OCI-LY1 (cell line): ENCODE measurements at regions not wholly inside any gene's neighbourhood (a gene's known extent, or its start where the extent isn't known, plus 50 kb on each side); places are given as distances from the start of the nearest gene placed in this dataset.

ENCODE experiments used
- CTCF ChIP-seq: fragments of 200-600 bp; sonication (generic), shearing (Covaris generic); IDR thresholded peaks from 2 replicates; pipeline ENCODE4 v1.5.1; 2017; ENCODE audit warnings: mild to moderate bottlenecking, antibody characterized with exemption, low read length, moderate library complexity, mixed read lengths
- EZH2 ChIP-seq: fragments of 200-600 bp; sonication (generic), shearing (Covaris generic); IDR thresholded peaks from 2 replicates; pipeline ENCODE4 v1.8.0; 2017; ENCODE audit warnings: borderline replicate concordance, mixed run types, mild to moderate bottlenecking, antibody characterized with exemption, low read length, moderate library complexity, mixed read lengths

GRCh38 chr7:11261470-11261869 is 287.8 kb downstream of the PHF14 start:
- no peak for TF ChIP-seq EZH2
- TF ChIP-seq CTCF: no peak
